ENCODE measurements at regions not wholly inside any gene's neighbourhood (a gene's known extent, or its start where the extent isn't known, plus 50 kb on each side); places are given as distances from the start of the nearest gene placed in this dataset.

GRCh38 chr15:96460106-96460505 is 129.6 kb downstream of the NR2F2 start:
- Histone ChIP-seq H3K4me3 (no peak overlapping the region), H3K27ac (replicated peaks) (no peak overlapping the region), H3K4me1 (no peaks in the 10 kb centered on the region), H3K27me3 (ENCODE audit: low read depth) (peaks cover 33% of the 10 kb centered on the region), H3K36me3 (no peaks in the 10 kb centered on the region), H3K9me3 (replicated peaks) (no peaks in the 10 kb centered on the region)
- intact Hi-C loops (cut with micrococcal nuclease), result no loop called here
- TF ChIP-seq, protein P1, sequence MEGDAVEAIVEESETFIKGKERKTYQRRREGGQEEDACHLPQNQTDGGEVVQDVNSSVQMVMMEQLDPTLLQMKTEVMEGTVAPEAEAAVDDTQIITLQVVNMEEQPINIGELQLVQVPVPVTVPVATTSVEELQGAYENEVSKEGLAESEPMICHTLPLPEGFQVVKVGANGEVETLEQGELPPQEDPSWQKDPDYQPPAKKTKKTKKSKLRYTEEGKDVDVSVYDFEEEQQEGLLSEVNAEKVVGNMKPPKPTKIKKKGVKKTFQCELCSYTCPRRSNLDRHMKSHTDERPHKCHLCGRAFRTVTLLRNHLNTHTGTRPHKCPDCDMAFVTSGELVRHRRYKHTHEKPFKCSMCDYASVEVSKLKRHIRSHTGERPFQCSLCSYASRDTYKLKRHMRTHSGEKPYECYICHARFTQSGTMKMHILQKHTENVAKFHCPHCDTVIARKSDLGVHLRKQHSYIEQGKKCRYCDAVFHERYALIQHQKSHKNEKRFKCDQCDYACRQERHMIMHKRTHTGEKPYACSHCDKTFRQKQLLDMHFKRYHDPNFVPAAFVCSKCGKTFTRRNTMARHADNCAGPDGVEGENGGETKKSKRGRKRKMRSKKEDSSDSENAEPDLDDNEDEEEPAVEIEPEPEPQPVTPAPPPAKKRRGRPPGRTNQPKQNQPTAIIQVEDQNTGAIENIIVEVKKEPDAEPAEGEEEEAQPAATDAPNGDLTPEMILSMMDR (IDR thresholded peaks at IDR 0.05; ENCODE audit: borderline replicate concordance), result no peak
- no peak for DNase-seq

DNA sequence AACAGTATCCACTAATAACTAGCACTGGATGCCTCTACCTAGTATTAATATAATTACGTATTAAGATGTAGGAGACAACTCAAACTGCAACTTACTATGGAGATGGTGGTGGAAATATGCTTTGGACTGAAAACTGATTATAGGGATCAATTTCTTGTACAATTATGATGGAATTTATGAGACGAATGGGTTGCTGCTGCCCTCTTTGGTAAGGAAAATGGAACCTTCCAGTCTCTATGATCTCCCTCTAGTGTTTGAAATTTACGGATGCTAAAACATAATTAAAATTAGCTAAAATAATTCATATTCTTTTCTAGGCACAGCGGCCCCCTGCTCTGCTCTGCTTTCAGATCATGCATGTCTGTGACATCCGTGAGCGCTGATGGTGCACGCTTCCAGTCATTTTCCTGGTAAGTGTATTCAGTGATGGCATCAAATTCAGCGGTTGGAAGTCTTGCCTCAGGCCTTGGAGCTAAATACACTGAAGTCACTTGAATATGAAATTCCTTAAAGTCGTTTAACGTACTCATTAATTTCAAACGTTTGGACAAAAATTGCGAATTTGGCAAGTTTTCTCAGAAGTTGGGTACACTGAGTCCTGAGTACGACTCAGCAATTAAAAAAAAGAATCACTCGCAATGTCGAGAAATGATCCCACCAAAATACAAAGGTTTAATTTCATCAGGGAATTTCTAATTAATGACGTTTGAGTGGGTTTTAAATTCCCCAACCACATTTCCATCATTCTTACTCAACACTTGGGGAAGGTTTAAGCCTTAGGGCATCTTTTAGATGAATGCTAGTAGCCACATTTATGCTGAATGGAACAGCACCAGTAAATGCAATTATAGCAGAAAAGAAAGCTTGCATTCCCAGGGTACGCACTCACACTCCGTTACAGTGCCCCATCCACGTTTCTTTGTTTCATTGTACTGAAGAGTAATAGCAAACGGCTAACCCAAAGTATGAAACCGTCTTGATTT is 132.6 kb downstream of the NR2F2 start:
- TF ChIP-seq, protein P1 (IDR thresholded peaks at IDR 0.05; ENCODE audit: borderline replicate concordance), result peak; percentile 3
- intact Hi-C loops (cut with micrococcal nuclease), result no loop called here
- H3K36me3 ChIP-seq, result no peaks in the 10 kb centered on the region
- H3K4me3 ChIP-seq, result no peak overlapping the region
- H3K9me3 ChIP-seq (replicated peaks), result no peaks in the 10 kb centered on the region
- H3K4me1 ChIP-seq, result no peaks in the 10 kb centered on the region
- H3K27ac ChIP-seq (replicated peaks), result no peak overlapping the region
- DNase-seq, result no peak
- peaks cover 41% of the 10 kb centered on the region for H3K27me3 ChIP-seq (ENCODE audit: low read depth)

DNA sequence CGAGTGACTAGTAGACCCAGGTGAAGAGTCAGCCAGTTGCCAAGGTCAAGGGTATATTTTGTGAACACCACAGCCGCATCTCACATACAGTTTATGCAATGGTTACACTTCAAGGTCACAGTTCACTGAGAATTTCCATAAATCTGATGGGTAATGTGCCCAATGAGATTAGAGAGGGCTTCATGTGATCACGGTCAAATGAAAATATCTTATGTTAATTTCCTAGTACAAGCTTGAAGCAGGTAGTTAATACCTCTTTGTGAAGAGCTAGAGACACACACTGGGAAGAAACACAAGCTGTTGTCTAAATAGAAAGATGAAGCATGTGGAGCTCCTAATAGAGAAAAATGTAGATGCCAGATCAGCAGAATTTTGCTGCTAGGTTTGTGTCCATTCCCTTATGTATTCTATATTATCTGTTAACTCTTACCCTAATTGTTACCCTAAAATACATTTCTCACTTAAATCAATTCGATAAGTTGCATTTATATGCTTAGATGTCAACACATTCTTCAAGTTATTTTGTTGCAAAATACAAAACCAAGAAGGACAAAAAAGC is 136.0 kb downstream of the NR2F2 start:
- intact Hi-C loops (cut with micrococcal nuclease), result no loop called here
- TF ChIP-seq, protein P1 (IDR thresholded peaks at IDR 0.05; ENCODE audit: borderline replicate concordance), result no peak
- DNase-seq, result no peak
- Histone ChIP-seq H3K36me3 (no peaks in the 10 kb centered on the region), H3K9me3 (replicated peaks) (no peaks in the 10 kb centered on the region), H3K4me3 (no peak overlapping the region), H3K27me3 (ENCODE audit: low read depth) (peaks cover 61% of the 10 kb centered on the region), H3K4me1 (no peaks in the 10 kb centered on the region), H3K27ac (replicated peaks) (no peak overlapping the region)

- H3K9me3 ChIP-seq (replicated peaks), result no peaks in the 10 kb centered on the region
Observed at GRCh38 chr15:96468036-96468435, 137.5 kb downstream of the NR2F2 start.

GRCh38 chr15:96470681-96471310 is 140.3 kb downstream of the NR2F2 start:
- H3K4me1 ChIP-seq, result no peaks in the 10 kb centered on the region
- H3K36me3 ChIP-seq, result no peaks in the 10 kb centered on the region
- no peaks in the 10 kb centered on the region for H3K9me3 ChIP-seq (replicated peaks)
- TF ChIP-seq, protein P1 (IDR thresholded peaks at IDR 0.05; ENCODE audit: borderline replicate concordance), result no peak
- H3K4me3 ChIP-seq, result no peak overlapping the region
- intact Hi-C loops (cut with micrococcal nuclease), result no loop called here
- peaks cover 49% of the 10 kb centered on the region for H3K27me3 ChIP-seq (ENCODE audit: low read depth)
- H3K27ac ChIP-seq (replicated peaks), result no peak overlapping the region
- DNase-seq, result no peak

More at GRCh38 chr15:96468036-96468435, 137.5 kb downstream of the NR2F2 start:
- no peak overlapping the region for H3K27ac ChIP-seq (replicated peaks)
- no peak for DNase-seq
- intact Hi-C loops (cut with micrococcal nuclease), result no loop called here
- no peaks in the 10 kb centered on the region for H3K4me1 ChIP-seq
- H3K36me3 ChIP-seq, result no peaks in the 10 kb centered on the region
- H3K27me3 ChIP-seq (ENCODE audit: low read depth), result peaks cover 61% of the 10 kb centered on the region
- TF ChIP-seq, protein P1 (IDR thresholded peaks at IDR 0.05; ENCODE audit: borderline replicate concordance), result no peak
- no peak overlapping the region for H3K4me3 ChIP-seq
